ENCODE measurements at regions not wholly inside any gene's neighbourhood (a gene's known extent, or its start where the extent isn't known, plus 50 kb on each side); places are given as distances from the start of the nearest gene placed in this dataset.
A peak's percentile ranks its signal among the peaks of the same experiment; 100 is the strongest.

DNA sequence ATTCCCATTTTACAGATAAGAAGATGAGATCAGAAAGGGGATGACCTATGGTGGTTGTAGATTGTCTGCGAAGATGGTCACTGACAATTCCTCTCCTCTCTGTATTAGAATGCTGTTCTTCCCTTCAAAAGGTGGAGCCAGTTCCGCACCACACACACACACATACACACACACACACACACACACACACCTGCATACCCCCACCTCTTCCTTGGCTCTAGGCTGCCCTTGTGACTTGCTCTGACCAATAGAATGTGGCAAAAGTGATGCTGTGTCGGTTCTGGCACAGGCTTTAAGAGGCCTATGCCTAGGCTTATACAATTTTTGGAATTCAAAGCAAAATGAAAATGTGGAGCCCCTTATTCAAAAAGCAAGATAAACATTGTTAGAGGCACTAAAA lies 88.0 kb downstream of the ZFP36L2 start:
- Mint-ChIP-seq H3K27ac (ENCODE audit: unreplicated experiment) (no peak overlapping the region), H3K36me3 (ENCODE audit: low read depth) (no peaks in the 10 kb centered on the region), H3K9me3 (ENCODE audit: low read depth) (no peaks in the 10 kb centered on the region), H3K4me1 (ENCODE audit: low read depth) (peaks cover 9% of the 10 kb centered on the region), H3K27me3 (ENCODE audit: low read depth) (peaks cover 1% of the 10 kb centered on the region), H3K4me3 (ENCODE audit: unreplicated experiment) (no peak overlapping the region)
- TF ChIP-seq, protein P1, sequence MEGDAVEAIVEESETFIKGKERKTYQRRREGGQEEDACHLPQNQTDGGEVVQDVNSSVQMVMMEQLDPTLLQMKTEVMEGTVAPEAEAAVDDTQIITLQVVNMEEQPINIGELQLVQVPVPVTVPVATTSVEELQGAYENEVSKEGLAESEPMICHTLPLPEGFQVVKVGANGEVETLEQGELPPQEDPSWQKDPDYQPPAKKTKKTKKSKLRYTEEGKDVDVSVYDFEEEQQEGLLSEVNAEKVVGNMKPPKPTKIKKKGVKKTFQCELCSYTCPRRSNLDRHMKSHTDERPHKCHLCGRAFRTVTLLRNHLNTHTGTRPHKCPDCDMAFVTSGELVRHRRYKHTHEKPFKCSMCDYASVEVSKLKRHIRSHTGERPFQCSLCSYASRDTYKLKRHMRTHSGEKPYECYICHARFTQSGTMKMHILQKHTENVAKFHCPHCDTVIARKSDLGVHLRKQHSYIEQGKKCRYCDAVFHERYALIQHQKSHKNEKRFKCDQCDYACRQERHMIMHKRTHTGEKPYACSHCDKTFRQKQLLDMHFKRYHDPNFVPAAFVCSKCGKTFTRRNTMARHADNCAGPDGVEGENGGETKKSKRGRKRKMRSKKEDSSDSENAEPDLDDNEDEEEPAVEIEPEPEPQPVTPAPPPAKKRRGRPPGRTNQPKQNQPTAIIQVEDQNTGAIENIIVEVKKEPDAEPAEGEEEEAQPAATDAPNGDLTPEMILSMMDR (IDR thresholded peaks at IDR 0.05) = no peak
- DNase-seq (ENCODE audit: low spot score) = peak; percentile 7

DNA sequence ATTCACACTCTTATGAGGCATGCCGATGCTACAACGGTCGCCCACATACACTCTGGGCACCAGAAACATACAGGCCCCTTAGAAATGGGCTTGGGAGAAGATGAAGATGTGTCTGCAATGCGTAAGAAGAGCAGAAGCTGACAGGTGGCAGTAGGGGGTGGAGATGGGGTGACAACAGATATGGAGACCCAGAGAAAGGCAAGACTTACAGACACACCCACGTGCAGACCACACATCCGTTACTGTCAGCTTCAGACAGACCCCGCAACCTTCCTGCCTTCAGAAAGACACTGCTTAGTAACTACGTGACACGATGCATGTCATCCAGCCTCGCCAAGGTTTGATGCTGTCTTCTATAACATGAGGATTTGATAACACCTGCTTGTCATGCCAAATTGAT lies 89.5 kb downstream of the ZFP36L2 start:
- TF ChIP-seq, protein P1 (IDR thresholded peaks at IDR 0.05) = no peak
- Mint-ChIP-seq H3K9me3 (ENCODE audit: low read depth) (no peaks in the 10 kb centered on the region), H3K27me3 (ENCODE audit: low read depth) (peaks cover 1% of the 10 kb centered on the region), H3K27ac (ENCODE audit: unreplicated experiment) (no peak overlapping the region), H3K36me3 (ENCODE audit: low read depth) (no peaks in the 10 kb centered on the region), H3K4me1 (ENCODE audit: low read depth) (peaks cover 9% of the 10 kb centered on the region), H3K4me3 (ENCODE audit: unreplicated experiment) (no peak overlapping the region)
- peak; percentile 12 for DNase-seq (ENCODE audit: low spot score)

GRCh38 chr2:43136011-43136799 lies 90.2 kb downstream of the ZFP36L2 start:
- peaks cover 16% of the 10 kb centered on the region for H3K4me1 Mint-ChIP-seq (ENCODE audit: low read depth)
- no peaks in the 10 kb centered on the region for H3K36me3 Mint-ChIP-seq (ENCODE audit: low read depth)
- no peaks in the 10 kb centered on the region for H3K9me3 Mint-ChIP-seq (ENCODE audit: low read depth)
- H3K27ac Mint-ChIP-seq (ENCODE audit: unreplicated experiment) = no peak overlapping the region
- DNase-seq (ENCODE audit: low spot score) = peak; percentile 58
- H3K27me3 Mint-ChIP-seq (ENCODE audit: low read depth) = peaks cover 1% of the 10 kb centered on the region
- TF ChIP-seq, protein P1 (IDR thresholded peaks at IDR 0.05) = no peak
- no peak overlapping the region for H3K4me3 Mint-ChIP-seq (ENCODE audit: unreplicated experiment)

GRCh38 chr2:43135583-43135982 lies 90.8 kb downstream of the ZFP36L2 start:
- no peaks in the 10 kb centered on the region for H3K36me3 Mint-ChIP-seq (ENCODE audit: low read depth)
- DNase-seq (ENCODE audit: low spot score) = peak; percentile 46
- no peaks in the 10 kb centered on the region for H3K9me3 Mint-ChIP-seq (ENCODE audit: low read depth)
- no peak overlapping the region for H3K27ac Mint-ChIP-seq (ENCODE audit: unreplicated experiment)
- H3K4me3 Mint-ChIP-seq (ENCODE audit: unreplicated experiment) = no peak overlapping the region
- peaks cover 1% of the 10 kb centered on the region for H3K27me3 Mint-ChIP-seq (ENCODE audit: low read depth)
- TF ChIP-seq, protein P1 (IDR thresholded peaks at IDR 0.05) = no peak
- peaks cover 20% of the 10 kb centered on the region for H3K4me1 Mint-ChIP-seq (ENCODE audit: low read depth)

- peaks cover 21% of the 10 kb centered on the region for H3K4me1 Mint-ChIP-seq (ENCODE audit: low read depth)
- TF ChIP-seq, protein P1 (IDR thresholded peaks at IDR 0.05) = no peak
- no peaks in the 10 kb centered on the region for H3K9me3 Mint-ChIP-seq (ENCODE audit: low read depth)
- no peak overlapping the region for H3K4me3 Mint-ChIP-seq (ENCODE audit: unreplicated experiment)
- peaks cover 1% of the 10 kb centered on the region for H3K27me3 Mint-ChIP-seq (ENCODE audit: low read depth)
- no peak for DNase-seq (ENCODE audit: low spot score)
- H3K36me3 Mint-ChIP-seq (ENCODE audit: low read depth) = no peaks in the 10 kb centered on the region
- no peak overlapping the region for H3K27ac Mint-ChIP-seq (ENCODE audit: unreplicated experiment)
These were observed 91.9 kb downstream of the ZFP36L2 start for GRCh38 chr2:43134571-43134889.
